GM12872 (cell line): ENCODE measurements at regions not wholly inside any gene's neighbourhood (a gene's known extent, or its start where the extent isn't known, plus 50 kb on each side); places are given as distances from the start of the nearest gene placed in this dataset.

Source experiments
- TF ChIP-seq, protein P1 (sequence below): IDR thresholded peaks from 3 replicates; pipeline ENCODE4 v1.5.1; 2011; ENCODE audit warnings: low read depth, mild to moderate bottlenecking, low read length, moderate library complexity; ENCODE audit not compliant: insufficient read depth

DNA sequence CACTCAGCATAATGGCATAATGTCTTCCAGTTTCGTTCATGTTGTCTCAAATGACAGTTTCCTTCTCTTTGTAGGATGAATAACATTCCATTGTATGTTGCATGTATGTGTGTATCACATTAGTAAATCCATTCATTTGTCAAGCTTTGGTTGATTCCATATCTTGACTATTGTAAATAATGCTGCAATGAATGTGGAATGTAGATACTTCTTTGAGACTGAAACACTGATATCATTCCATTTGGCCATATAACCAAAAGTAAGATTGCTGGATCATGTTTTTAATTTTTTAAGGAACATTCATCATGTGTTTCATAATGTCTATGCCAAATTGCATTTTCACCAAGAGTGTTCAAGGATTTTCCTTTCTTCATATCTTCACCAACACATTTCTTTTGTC is 1711.4 kb upstream of the PIK3C3 start:
- TF ChIP-seq, protein P1, sequence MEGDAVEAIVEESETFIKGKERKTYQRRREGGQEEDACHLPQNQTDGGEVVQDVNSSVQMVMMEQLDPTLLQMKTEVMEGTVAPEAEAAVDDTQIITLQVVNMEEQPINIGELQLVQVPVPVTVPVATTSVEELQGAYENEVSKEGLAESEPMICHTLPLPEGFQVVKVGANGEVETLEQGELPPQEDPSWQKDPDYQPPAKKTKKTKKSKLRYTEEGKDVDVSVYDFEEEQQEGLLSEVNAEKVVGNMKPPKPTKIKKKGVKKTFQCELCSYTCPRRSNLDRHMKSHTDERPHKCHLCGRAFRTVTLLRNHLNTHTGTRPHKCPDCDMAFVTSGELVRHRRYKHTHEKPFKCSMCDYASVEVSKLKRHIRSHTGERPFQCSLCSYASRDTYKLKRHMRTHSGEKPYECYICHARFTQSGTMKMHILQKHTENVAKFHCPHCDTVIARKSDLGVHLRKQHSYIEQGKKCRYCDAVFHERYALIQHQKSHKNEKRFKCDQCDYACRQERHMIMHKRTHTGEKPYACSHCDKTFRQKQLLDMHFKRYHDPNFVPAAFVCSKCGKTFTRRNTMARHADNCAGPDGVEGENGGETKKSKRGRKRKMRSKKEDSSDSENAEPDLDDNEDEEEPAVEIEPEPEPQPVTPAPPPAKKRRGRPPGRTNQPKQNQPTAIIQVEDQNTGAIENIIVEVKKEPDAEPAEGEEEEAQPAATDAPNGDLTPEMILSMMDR = no peak

DNA sequence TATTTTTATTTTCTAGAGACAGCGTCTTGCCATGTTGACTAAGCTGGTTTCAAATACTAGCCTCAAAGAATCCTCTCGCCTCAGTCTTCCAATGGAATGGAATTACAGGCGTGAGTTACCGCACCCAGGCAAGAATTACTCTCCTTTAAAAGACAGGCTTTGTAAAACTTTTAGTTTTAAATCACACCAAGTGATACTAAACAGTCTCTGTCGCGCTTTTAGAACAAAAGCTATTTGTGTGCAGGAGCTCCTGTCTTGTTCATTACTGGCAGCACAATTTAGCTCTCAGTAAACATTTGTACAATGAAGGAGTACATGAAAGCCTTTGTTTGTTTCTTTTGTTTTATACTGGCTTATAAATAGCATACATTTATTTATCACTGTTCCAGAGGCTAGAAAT is 1719.2 kb upstream of the PIK3C3 start:
- TF ChIP-seq, protein P1 = no peak

DNA sequence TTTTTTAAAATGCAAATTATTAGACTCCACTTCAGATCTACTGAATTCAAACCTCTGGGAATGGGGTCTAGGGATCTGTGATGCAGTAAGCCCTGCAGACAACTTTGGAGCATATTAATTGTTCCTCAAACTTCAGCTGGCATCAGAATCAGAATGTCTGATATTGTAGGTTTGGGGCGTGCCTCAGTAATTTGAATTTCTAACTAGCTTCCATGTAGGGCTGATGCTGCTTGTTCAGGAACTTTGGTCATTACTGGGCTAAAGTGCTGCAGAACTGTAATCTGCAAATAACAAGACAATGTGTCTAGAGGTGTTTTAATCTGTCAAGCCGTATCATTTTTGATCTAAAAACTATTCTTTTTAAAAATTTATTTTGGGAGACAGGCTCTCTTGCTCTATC is 1719.7 kb upstream of the PIK3C3 start:
- TF ChIP-seq, protein P1 = no peak

DNA sequence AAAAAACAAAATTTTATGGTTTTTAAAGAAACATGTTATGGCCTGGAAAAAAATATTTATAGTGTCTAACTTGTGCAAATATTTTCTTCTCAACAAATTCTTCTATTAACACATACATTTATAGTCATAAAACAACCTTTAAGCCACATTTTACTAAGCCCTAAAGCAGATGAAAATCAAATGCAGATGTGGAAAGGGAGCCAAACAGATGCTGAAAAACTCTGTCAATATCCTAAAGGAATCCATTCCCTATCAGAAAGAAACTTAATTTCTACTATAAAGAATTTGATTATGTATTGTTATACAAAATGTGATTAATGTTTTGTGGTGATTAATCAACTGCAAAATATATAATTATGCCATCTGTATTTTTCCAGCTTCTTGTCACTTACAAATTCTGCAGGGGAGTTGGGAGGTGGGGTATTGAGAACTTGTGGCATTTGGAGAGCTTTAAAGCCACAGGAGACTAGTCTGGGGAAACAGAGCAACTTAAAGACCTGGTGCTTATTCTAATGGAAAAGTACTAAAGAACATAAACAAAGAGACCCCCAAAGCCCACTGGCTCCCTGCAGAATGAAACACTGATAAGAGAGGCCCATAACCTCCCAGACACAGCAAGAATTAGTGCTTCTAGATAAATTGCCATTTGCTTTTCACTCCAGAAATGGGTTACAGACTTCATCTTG is 1721.0 kb upstream of the PIK3C3 start:
- TF ChIP-seq, protein P1 = no peak

DNA sequence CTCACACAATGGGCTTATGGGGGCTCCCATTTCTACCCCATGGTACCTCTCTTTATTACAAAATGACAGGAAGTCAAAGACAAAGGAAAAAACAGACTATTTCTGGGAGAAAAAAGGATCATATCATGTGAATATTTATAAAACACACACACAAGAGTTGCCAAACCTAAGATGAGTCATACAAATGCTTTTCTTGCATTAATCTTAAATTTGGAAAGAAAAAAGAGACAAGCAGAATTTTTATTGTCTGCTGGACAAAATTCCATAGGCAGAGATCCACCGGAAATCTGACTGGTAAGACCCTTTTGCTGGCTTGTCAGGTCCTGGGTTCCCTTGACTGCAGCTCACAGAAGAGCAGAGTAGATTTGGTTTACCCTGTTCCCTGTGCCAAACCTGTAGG is 1732.3 kb upstream of the PIK3C3 start:
- TF ChIP-seq, protein P1 = no peak

DNA sequence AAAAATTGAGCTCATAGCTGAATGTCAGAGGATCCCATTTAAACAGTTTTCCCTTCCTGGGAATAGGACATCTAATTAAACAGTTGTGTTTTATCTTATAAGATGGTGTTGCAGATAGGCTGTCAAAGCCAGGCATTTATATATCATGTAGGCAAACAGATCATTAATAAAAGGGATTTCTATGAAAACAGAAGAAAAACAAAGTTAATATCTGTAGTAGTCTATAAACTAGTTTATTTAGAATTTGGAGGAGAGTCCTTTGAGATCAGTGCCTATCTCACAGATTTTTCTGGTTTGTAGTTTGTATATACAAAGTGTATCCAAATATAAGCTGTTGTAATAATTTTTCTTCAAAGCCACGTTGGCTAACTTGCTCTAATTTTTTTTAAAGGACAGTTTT is 1738.2 kb upstream of the PIK3C3 start:
- TF ChIP-seq, protein P1 = no peak

DNA sequence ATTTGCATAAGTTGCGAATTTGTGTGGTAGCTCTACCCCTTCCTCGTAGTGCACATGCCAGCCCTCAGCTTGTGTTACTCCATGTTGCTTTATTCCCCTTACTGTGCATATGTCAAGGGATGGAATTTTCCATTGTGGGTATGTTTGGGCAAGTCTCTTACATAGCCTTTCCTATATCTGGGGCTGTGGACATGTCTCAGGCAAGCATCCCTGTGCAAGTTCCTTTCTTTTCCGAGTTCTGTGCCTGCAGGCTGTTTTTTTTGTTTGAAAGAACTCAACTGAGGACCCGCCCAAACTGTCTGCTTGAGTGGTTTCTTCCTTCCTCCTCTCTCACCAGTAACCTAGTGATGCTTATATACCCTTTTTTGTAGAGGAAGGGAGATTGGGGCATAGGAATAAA is 1739.1 kb upstream of the PIK3C3 start:
- TF ChIP-seq, protein P1 = no peak

DNA sequence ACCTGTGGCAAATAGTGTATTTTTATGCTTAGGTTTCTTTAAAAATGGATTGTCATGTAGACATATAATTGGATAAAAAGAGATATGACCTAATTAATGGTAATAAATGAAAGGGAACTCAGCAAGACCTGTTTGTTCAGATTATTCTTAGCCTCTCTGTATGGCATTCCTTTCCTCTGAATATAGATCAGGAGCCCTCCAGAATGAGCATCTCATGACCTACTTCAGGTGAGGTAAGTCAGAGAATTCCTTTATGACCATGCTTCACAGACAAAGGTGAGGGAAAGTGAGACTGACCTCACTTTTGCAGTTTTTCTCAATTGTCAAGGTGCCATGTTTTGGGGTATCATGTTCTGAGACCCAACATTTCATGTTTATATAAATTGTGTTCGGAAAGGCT is 1744.3 kb upstream of the PIK3C3 start:
- TF ChIP-seq, protein P1 = no peak
